HG03378 (cell line): ENCODE measurements at regions not wholly inside any gene's neighbourhood (a gene's known extent, or its start where the extent isn't known, plus 50 kb on each side); places are given as distances from the start of the nearest gene placed in this dataset.
"Not testable (repeated sequence)": the region's sequence is repeated elsewhere in the genome, so short reads cannot be mapped to it uniquely, and the experiment has no call there.

Experiments used
- ATAC-seq: cut with Tn5 transposase; IDR thresholded peaks from one replicate; pipeline ENCODE4 v1.9.1; 2021; ENCODE audit warnings: mild to moderate bottlenecking, moderate library complexity; ENCODE audit not compliant: unreplicated experiment

GRCh38 chr2:36235882-36236281 is 119.7 kb upstream of the CRIM1 start:
- ATAC-seq: no peak

- no peak for ATAC-seq
These were observed 120.2 kb upstream of the CRIM1 start for GRCh38 chr2:36235426-36235825.

- no peak for ATAC-seq
These were observed 132.3 kb upstream of the CRIM1 start for GRCh38 chr2:36223259-36223658.

GRCh38 chr2:36222485-36222884 is 133.1 kb upstream of the CRIM1 start:
- ATAC-seq: no peak

GRCh38 chr2:36214691-36215090 is 140.9 kb upstream of the CRIM1 start:
- ATAC-seq: no peak

- no peak for ATAC-seq
These were observed 152.2 kb upstream of the CRIM1 start for GRCh38 chr2:36203366-36203765.

GRCh38 chr2:36197181-36197971 is 158.2 kb upstream of the CRIM1 start:
- ATAC-seq: no peak

GRCh38 chr2:36193680-36194079 is 161.9 kb upstream of the CRIM1 start:
- no peak for ATAC-seq

GRCh38 chr2:36192983-36193382 is 162.6 kb upstream of the CRIM1 start:
- no peak for ATAC-seq

- ATAC-seq: no peak
These were observed 165.5 kb upstream of the CRIM1 start for GRCh38 chr2:36190097-36190496.

GRCh38 chr2:36185624-36186023 is 170.0 kb upstream of the CRIM1 start:
- no peak for ATAC-seq

GRCh38 chr2:36184848-36185247 is 170.7 kb upstream of the CRIM1 start:
- ATAC-seq: no peak

- ATAC-seq: not testable (repeated sequence)
These were observed 174.6 kb upstream of the CRIM1 start for GRCh38 chr2:36180789-36181482.

GRCh38 chr2:36180293-36180692 is 175.3 kb upstream of the CRIM1 start:
- not testable (repeated sequence) for ATAC-seq

- ATAC-seq: not testable (repeated sequence)
These were observed 175.8 kb upstream of the CRIM1 start for GRCh38 chr2:36179668-36180269.

GRCh38 chr2:36178384-36178783 is 177.2 kb upstream of the CRIM1 start:
- no peak for ATAC-seq

GRCh38 chr2:36177282-36177681 is 178.3 kb upstream of the CRIM1 start:
- no peak for ATAC-seq

GRCh38 chr2:36174920-36175319 is 180.7 kb upstream of the CRIM1 start:
- no peak for ATAC-seq

GRCh38 chr2:36173760-36174404 is 181.7 kb upstream of the CRIM1 start:
- no peak for ATAC-seq

GRCh38 chr2:36172824-36173223 is 182.8 kb upstream of the CRIM1 start:
- no peak for ATAC-seq

- no peak for ATAC-seq
These were observed 184.8 kb upstream of the CRIM1 start for GRCh38 chr2:36170805-36171204.
